Hepatocyte (in vitro differentiated cells): ENCODE measurements at regions not wholly inside any gene's neighbourhood (a gene's known extent, or its start where the extent isn't known, plus 50 kb on each side); places are given as distances from the start of the nearest gene placed in this dataset.

Experiments used
- EZH2 ChIP-seq: fragments of 200-600 bp; sonication (generic); IDR thresholded peaks from 2 replicates; pipeline ENCODE4 v1.6.1; 2016; ENCODE audit warnings: antibody characterized with exemption, mild to moderate bottlenecking, borderline replicate concordance
- EZH2phosphoT487 ChIP-seq: fragments of 200-600 bp; sonication (generic); IDR thresholded peaks from one replicate; pipeline ENCODE4 v1.6.1; 2018; ENCODE audit warnings: antibody characterized with exemption, mild to moderate bottlenecking, low read depth, moderate library complexity; ENCODE audit not compliant: unreplicated experiment, severe bottlenecking
- TF ChIP-seq, protein P1 (sequence below): fragments of 200-600 bp; sonication (generic); IDR thresholded peaks from 2 replicates; pipeline ENCODE4 v1.5.1; 2016; ENCODE audit warnings: antibody characterized with exemption, mild to moderate bottlenecking; ENCODE audit not compliant: poor library complexity

GRCh38 chr22:49208768-49209252 lies 618.9 kb downstream of the BRD1 start:
- TF ChIP-seq, protein P1, sequence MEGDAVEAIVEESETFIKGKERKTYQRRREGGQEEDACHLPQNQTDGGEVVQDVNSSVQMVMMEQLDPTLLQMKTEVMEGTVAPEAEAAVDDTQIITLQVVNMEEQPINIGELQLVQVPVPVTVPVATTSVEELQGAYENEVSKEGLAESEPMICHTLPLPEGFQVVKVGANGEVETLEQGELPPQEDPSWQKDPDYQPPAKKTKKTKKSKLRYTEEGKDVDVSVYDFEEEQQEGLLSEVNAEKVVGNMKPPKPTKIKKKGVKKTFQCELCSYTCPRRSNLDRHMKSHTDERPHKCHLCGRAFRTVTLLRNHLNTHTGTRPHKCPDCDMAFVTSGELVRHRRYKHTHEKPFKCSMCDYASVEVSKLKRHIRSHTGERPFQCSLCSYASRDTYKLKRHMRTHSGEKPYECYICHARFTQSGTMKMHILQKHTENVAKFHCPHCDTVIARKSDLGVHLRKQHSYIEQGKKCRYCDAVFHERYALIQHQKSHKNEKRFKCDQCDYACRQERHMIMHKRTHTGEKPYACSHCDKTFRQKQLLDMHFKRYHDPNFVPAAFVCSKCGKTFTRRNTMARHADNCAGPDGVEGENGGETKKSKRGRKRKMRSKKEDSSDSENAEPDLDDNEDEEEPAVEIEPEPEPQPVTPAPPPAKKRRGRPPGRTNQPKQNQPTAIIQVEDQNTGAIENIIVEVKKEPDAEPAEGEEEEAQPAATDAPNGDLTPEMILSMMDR = no peak
- TF ChIP-seq EZH2 = no peak
- no peak for TF ChIP-seq EZH2phosphoT487
